A673 (cell line): ENCODE measurements at regions not wholly inside any gene's neighbourhood (a gene's known extent, or its start where the extent isn't known, plus 50 kb on each side); places are given as distances from the start of the nearest gene placed in this dataset.

Experiments
- BruUV-seq: library from RNA; stranded (reverse); fragments of 400-500 nt; replicated peaks from 2 replicates; lab custom pipeline; 2021; lab: Mats Ljungman, UMichigan
- CTCF ChIA-PET: fragments of 300-600 bp; sonication (Branson Sonifier 250); formaldehyde crosslinking; loops from one replicate; lab custom pipeline; 2022; ENCODE audit warnings: antibody characterized with exemption; lab: Charles Lee
- POLR2A ChIA-PET: fragments of 300-600 bp; sonication (Branson Sonifier 250); formaldehyde crosslinking; loops from one replicate; lab custom pipeline; 2022; ENCODE audit warnings: antibody characterized with exemption; ENCODE audit not compliant: low non-redundant PET; lab: Charles Lee
- DNase-seq: peaks from one replicate; pipeline ENCODE4 v3.0.0-alpha.2; 2015; ENCODE audit warnings: low spot score
- H3K27ac ChIP-seq: fragments of 200-600 bp; sonication (generic); 2 replicates; pipeline ENCODE4 v1.5.1; 2016; ENCODE audit warnings: mixed run types, low read depth, mild to moderate bottlenecking, mixed read lengths, antibody characterized with exemption, low read length; ENCODE audit not compliant: poor library complexity, severe bottlenecking
- H3K27me3 ChIP-seq: fragments of 200-600 bp; sonication (generic); replicated peaks from 2 replicates; pipeline ENCODE4 v1.6.1; 2017; ENCODE audit warnings: mixed run types, low read depth, mild to moderate bottlenecking, mixed read lengths, antibody characterized with exemption, low read length; ENCODE audit not compliant: insufficient read depth, poor library complexity
- H3K36me3 ChIP-seq: fragments of 200-600 bp; sonication (generic); 2 replicates; pipeline ENCODE4 v1.6.1; 2016; ENCODE audit warnings: mixed run types, mild to moderate bottlenecking, mixed read lengths, antibody characterized with exemption, low read length; ENCODE audit not compliant: insufficient read depth, poor library complexity, severe bottlenecking
- H3K4me1 ChIP-seq: fragments of 200-600 bp; sonication (generic); 2 replicates; pipeline ENCODE4 v1.6.1; 2017; ENCODE audit warnings: mixed run types, mild to moderate bottlenecking, mixed read lengths, antibody characterized with exemption, low read length; ENCODE audit not compliant: insufficient read depth, poor library complexity, severe bottlenecking
- H3K4me3 ChIP-seq: fragments of 200-600 bp; sonication (generic); 2 replicates; pipeline ENCODE4 v1.5.1; 2016; ENCODE audit warnings: low read depth, mixed run types, mild to moderate bottlenecking, mixed read lengths, low read length; ENCODE audit not compliant: poor library complexity, severe bottlenecking
- H3K9me3 ChIP-seq: fragments of 200-600 bp; sonication (generic); 2 replicates; pipeline ENCODE4 v1.6.1; 2016; ENCODE audit warnings: mixed run types, low read depth, mild to moderate bottlenecking, mixed read lengths, antibody characterized with exemption, low read length; ENCODE audit not compliant: poor library complexity, severe bottlenecking
- EZH2 ChIP-seq: fragments of 200-600 bp; sonication (generic); IDR thresholded peaks from 2 replicates; pipeline ENCODE4 v1.6.1; 2017; ENCODE audit warnings: borderline replicate concordance, low read depth, mild to moderate bottlenecking, mixed read lengths, antibody characterized with exemption, low read length; ENCODE audit not compliant: poor library complexity, severe bottlenecking
- intact Hi-C: fragments of 100-400 bp; cut with micrococcal nuclease; formaldehyde crosslinking; loops from one replicate; pipeline ENCODE4 v1.10.0; 2022; ENCODE audit not compliant: unreplicated experiment
- TF ChIP-seq, protein P1 (sequence below): fragments of 300-800, 200-600 bp; sonication (generic); conservative IDR thresholded peaks from 2 replicates; pipeline ENCODE4 v1.5.1; 2017; ENCODE audit warnings: low read depth, mild to moderate bottlenecking, antibody characterized with exemption, low read length, moderate library complexity, mixed read lengths

DNA sequence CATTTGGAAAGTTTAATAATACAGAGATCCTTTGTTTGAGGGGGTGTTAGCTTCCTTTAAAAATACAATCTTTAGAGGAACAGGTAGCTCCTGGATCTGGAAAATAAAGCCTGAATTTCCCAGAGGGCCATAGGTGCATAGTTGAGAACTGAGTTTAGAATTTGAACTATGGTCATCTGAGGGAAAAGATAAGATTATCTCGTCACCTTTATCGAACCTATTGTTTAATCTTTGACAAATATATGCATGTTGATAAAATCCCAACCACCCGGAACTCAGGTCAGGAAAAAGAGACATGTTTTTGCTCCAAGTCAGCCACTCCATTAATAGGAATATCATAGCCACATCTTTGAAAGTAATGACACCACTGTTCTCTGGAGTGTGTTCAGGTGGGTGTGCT is 91.7 kb upstream of the FAM169A start:
- Histone ChIP-seq H3K4me1 (no peaks in the 10 kb centered on the region), H3K4me3 (no peak overlapping the region), H3K9me3 (no peaks in the 10 kb centered on the region), H3K36me3 (no peaks in the 10 kb centered on the region), H3K27me3 (no peaks in the 10 kb centered on the region), H3K27ac (no peak overlapping the region)
- POLR2A ChIA-PET, result no interaction called here
- intact Hi-C loops, result no loop called here
- TF ChIP-seq, protein P1, sequence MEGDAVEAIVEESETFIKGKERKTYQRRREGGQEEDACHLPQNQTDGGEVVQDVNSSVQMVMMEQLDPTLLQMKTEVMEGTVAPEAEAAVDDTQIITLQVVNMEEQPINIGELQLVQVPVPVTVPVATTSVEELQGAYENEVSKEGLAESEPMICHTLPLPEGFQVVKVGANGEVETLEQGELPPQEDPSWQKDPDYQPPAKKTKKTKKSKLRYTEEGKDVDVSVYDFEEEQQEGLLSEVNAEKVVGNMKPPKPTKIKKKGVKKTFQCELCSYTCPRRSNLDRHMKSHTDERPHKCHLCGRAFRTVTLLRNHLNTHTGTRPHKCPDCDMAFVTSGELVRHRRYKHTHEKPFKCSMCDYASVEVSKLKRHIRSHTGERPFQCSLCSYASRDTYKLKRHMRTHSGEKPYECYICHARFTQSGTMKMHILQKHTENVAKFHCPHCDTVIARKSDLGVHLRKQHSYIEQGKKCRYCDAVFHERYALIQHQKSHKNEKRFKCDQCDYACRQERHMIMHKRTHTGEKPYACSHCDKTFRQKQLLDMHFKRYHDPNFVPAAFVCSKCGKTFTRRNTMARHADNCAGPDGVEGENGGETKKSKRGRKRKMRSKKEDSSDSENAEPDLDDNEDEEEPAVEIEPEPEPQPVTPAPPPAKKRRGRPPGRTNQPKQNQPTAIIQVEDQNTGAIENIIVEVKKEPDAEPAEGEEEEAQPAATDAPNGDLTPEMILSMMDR, result no peak
- no peak for TF ChIP-seq EZH2
- BruUV-seq, result no TSS peak
- CTCF ChIA-PET, result no interaction called here
- no peak for DNase-seq

DNA sequence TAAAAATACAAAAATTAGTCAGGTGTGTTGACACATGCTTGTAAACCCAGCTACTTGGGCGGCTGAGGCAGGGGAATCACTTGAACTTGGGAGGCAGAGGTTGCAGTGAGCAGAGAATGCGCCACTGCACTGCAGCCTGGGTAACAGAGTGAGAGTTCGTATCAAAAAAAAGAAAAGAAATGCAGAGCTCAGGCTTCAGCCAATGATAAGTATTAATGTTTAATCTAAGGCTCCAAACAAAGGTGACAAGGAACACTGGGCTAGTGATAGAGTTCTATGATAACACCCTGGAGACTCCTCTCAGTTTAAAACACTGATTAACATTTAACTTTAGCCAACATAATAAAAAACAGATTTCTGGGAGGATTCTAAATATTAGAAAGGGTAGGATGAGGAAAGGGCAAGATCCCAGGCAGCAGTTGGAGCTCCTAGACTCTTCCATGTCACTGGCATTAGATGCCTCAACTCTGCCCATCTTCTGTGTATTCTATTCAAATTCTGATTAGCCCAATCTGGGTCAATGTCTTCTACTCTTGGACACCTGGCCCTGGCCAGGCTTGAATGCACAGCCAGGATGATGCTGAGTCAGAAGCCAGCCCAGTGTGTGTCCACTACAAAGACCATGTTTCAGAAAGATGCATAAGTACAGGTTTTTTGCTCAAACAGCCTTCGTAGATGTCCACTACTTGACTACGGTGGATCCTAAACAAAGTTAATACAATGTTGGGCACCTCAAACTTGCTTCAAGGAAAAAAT is 91.0 kb upstream of the FAM169A start:
- POLR2A ChIA-PET, result no interaction called here
- TF ChIP-seq, protein P1, result no peak
- no peak for TF ChIP-seq EZH2
- BruUV-seq, result no TSS peak
- CTCF ChIA-PET, result no interaction called here
- Histone ChIP-seq H3K27ac (no peak overlapping the region), H3K36me3 (no peaks in the 10 kb centered on the region), H3K27me3 (no peaks in the 10 kb centered on the region), H3K4me1 (no peaks in the 10 kb centered on the region), H3K9me3 (no peaks in the 10 kb centered on the region), H3K4me3 (no peak overlapping the region)
- DNase-seq, result no peak
- intact Hi-C loops, result no loop called here

DNA sequence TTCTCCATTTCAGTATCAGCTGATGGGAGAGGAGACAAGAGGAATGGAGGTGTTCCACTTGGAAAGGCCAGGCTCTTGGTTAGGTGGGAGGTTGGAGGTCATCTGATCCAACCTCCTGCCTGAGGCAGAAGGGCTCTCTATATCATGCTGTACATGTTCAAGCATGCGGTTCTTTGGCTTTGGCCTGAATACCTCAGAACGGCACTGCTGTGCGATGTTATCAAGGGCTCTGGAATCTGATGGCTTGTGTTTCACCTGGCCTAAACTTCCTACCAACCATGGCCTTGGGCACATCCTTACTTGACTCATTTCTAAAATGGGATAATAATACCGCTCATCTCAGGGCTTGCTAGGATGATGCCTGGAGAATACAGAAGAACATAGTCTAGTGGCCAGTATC is 90.1 kb upstream of the FAM169A start:
- no peak overlapping the region for H3K27ac ChIP-seq
- ChIA-PET POLR2A (no interaction called here), CTCF (interaction anchor here (0.6 kb wide), 1 partner anchor 151 kb away, joined by 3 read pairs; no protein-coding TSS in a partner anchor)

DNA sequence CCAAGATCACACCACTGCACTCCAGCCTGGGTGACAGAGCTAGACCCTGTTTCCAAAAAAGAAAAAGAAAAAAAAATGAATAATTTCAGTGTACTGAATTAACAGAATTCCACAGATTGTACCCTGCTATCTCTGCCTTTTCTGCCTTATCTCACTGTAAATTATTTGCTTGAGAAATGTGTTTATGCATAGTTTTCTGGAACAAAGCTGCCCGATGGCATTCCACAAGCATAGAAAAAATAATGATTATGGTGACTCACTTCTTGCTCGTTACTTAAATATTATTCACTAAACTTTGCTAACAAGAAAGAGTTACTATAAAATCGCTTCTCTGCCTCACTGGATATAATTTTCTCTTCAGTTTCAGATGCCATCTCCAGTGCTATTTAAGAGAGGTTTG is 88.7 kb upstream of the FAM169A start:
- peaks cover 4% of the 10 kb centered on the region for H3K4me1 ChIP-seq
- H3K27ac ChIP-seq, result no peak overlapping the region
- no peaks in the 10 kb centered on the region for H3K9me3 ChIP-seq
- BruUV-seq, result no TSS peak
- intact Hi-C loops, result no loop called here
- no peaks in the 10 kb centered on the region for H3K36me3 ChIP-seq
- no peaks in the 10 kb centered on the region for H3K27me3 ChIP-seq
- DNase-seq, result no peak
- H3K4me3 ChIP-seq, result no peak overlapping the region
- no peak for TF ChIP-seq EZH2
- TF ChIP-seq, protein P1, result no peak
- ChIA-PET POLR2A (no interaction called here), CTCF (no interaction called here)

More for the DNA sequence above, 90.1 kb upstream of the FAM169A start:
- Histone ChIP-seq H3K27me3 (no peaks in the 10 kb centered on the region), H3K9me3 (no peaks in the 10 kb centered on the region), H3K36me3 (no peaks in the 10 kb centered on the region), H3K4me3 (no peak overlapping the region), H3K4me1 (no peaks in the 10 kb centered on the region)
- BruUV-seq, result no TSS peak
- DNase-seq, result no peak
- intact Hi-C loops, result no loop called here
- TF ChIP-seq EZH2, result no peak
